Prostate gland (tissue), 2 donors: ENCODE measurements at regions not wholly inside any gene's neighbourhood (a gene's known extent, or its start where the extent isn't known, plus 50 kb on each side); places are given as distances from the start of the nearest gene placed in this dataset.

Experiments
- DNase-seq: peaks from one replicate; pipeline ENCODE4 v3.0.0-alpha.2; 2019; ENCODE audit warnings: low spot score
- H3K27ac ChIP-seq, 2 donors: fragments of 200-600 bp; sonication (generic); 2 replicates each; pipeline ENCODE4 v1.5.1; 2017 to 2019
- H3K27me3 ChIP-seq: fragments of 200-600 bp; sonication (generic); replicated peaks from 2 replicates; pipeline ENCODE4 v1.5.1; 2019; ENCODE audit not compliant: insufficient read depth
- H3K36me3 ChIP-seq, 2 donors: fragments of 200-600 bp; sonication (generic); 1 replicate in 1 of 2; 2 replicates in 1 of 2; pipeline versions ENCODE4 v1.5.1 to v1.8.1; 2017 to 2019
- H3K4me1 ChIP-seq: fragments of 200-600 bp; sonication (generic); replicated peaks from 2 replicates; pipeline ENCODE4 v1.5.1; 2019
- H3K4me3 ChIP-seq, 2 donors: fragments of 200-600 bp; sonication (generic); 2 replicates each; pipeline ENCODE4 v1.5.1; 2017 to 2019
- H3K9me3 ChIP-seq: fragments of 200-600 bp; sonication (generic); 2 replicates; pipeline ENCODE4 v1.5.1; 2017
- POLR2A ChIP-seq: fragments of 450-650 bp; IDR thresholded peaks from one replicate; pipeline ENCODE4 v1.6.1; 2016; ENCODE audit warnings: antibody characterized with exemption, mild to moderate bottlenecking
- POLR2AphosphoS5 ChIP-seq: sonication (generic); formaldehyde crosslinking; IDR thresholded peaks from one replicate; pipeline ENCODE4 v1.6.1; 2017; ENCODE audit warnings: antibody characterized with exemption
- WGBS: methylation state at CpG from one replicate; pipeline ENCODE4 v1.1.5; 2018; 5-methylcytosine and 5-hydroxymethylcytosine counted together
- intact Hi-C: fragments of 100-400 bp; cut with DNase I; formaldehyde crosslinking; loops from one replicate; pipeline ENCODE4 v1.14.2; 2022
- TF ChIP-seq, protein P1 (sequence below), 4 experiments: fragments of 200-600 bp in 2 of 4; fragments of 450-650 bp in 2 of 4; sonication (generic) in 2 of 4; IDR thresholded peaks; 1 replicate in 3 of 4; 2 replicates in 1 of 4; pipeline ENCODE4 v1.5.1; 2016 to 2019; ENCODE audit warnings: antibody characterized with exemption in 4 of 4, mild to moderate bottlenecking in 2 of 4, moderate library complexity in 2 of 4

- H3K27me3 ChIP-seq: no peaks in the 10 kb centered on the region
- H3K4me3 ChIP-seq: no peak overlapping the region
- intact Hi-C loops: no loop called here
- TF ChIP-seq, protein P1, sequence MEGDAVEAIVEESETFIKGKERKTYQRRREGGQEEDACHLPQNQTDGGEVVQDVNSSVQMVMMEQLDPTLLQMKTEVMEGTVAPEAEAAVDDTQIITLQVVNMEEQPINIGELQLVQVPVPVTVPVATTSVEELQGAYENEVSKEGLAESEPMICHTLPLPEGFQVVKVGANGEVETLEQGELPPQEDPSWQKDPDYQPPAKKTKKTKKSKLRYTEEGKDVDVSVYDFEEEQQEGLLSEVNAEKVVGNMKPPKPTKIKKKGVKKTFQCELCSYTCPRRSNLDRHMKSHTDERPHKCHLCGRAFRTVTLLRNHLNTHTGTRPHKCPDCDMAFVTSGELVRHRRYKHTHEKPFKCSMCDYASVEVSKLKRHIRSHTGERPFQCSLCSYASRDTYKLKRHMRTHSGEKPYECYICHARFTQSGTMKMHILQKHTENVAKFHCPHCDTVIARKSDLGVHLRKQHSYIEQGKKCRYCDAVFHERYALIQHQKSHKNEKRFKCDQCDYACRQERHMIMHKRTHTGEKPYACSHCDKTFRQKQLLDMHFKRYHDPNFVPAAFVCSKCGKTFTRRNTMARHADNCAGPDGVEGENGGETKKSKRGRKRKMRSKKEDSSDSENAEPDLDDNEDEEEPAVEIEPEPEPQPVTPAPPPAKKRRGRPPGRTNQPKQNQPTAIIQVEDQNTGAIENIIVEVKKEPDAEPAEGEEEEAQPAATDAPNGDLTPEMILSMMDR (IDR thresholded peaks at IDR 0.05): no peak
- TF ChIP-seq POLR2A (no peak), POLR2AphosphoS5 (no peak)
- H3K9me3 ChIP-seq: no peaks in the 10 kb centered on the region
- no peaks in the 10 kb centered on the region for H3K4me1 ChIP-seq
- no peak for DNase-seq
- no peaks in the 10 kb centered on the region for H3K36me3 ChIP-seq
- WGBS: 96% methylated on average over 1 of the region's 1 CpG
- no peak overlapping the region for H3K27ac ChIP-seq
Observed at GRCh38 chr11:30089921-30090320, 73.1 kb upstream of the KCNA4 start.

DNA sequence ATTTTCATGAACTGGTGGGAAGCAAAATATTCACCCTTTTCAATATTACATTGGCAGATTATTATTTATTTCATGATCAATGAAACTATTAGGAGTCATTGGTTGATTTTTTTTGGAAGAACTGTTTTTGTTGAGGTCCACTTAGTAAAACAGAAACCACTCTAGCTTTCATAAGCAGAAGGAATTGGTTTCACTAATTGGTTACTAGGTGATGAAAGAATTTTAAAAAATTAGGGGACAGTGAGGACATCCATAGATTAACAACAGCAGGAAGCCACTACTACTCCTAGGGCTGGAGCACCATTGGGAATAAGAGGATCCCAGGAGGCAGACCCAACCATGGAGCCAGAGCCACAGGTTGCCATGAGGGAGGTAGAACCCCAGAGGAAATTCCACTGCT lies 74.4 kb upstream of the KCNA4 start:
- H3K9me3 ChIP-seq: no peaks in the 10 kb centered on the region
- no peak overlapping the region for H3K4me3 ChIP-seq
- TF ChIP-seq, protein P1 (IDR thresholded peaks at IDR 0.05): no peak
- TF ChIP-seq POLR2A: no peak
- TF ChIP-seq POLR2AphosphoS5: no peak
- H3K27me3 ChIP-seq: no peaks in the 10 kb centered on the region
- no peaks in the 10 kb centered on the region for H3K4me1 ChIP-seq
- H3K27ac ChIP-seq: no peak overlapping the region
- H3K36me3 ChIP-seq: no peaks in the 10 kb centered on the region
- no peak for DNase-seq
- intact Hi-C loops: no loop called here

DNA sequence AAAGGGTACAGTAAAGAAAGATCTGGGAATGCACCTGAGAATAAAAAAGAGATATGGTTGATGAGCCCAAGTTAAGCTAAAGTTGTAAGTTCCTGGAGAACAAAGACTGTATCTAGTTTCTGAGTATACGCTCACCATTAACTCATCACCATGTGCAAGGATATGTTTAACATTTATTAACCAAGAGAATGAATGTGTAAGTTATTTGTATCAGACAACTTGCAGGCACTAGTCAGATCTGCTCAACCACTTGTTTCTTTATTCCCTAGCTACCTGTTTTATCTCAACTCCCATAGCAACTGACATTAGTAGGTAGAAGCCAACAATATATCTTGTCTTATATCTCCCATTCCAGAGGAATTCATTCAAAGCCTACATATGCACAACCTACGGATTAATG lies 74.9 kb upstream of the KCNA4 start:
- no peaks in the 10 kb centered on the region for H3K27me3 ChIP-seq
- no peaks in the 10 kb centered on the region for H3K9me3 ChIP-seq
- H3K4me1 ChIP-seq: no peaks in the 10 kb centered on the region
- no peaks in the 10 kb centered on the region for H3K36me3 ChIP-seq
- no peak overlapping the region for H3K4me3 ChIP-seq
- no peak overlapping the region for H3K27ac ChIP-seq
- 60% methylated on average over 2 of the region's 2 CpGs for WGBS
- DNase-seq: no peak
- intact Hi-C loops: no loop called here
- TF ChIP-seq, protein P1 (IDR thresholded peaks at IDR 0.05): no peak
- TF ChIP-seq POLR2A (no peak), POLR2AphosphoS5 (no peak)

- H3K27ac ChIP-seq: no peak overlapping the region
- no peak for TF ChIP-seq POLR2A
- TF ChIP-seq, protein P1 (IDR thresholded peaks at IDR 0.05): no peak
- TF ChIP-seq POLR2AphosphoS5: no peak
- no peaks in the 10 kb centered on the region for H3K9me3 ChIP-seq
- H3K4me3 ChIP-seq: no peak overlapping the region
- H3K27me3 ChIP-seq: no peaks in the 10 kb centered on the region
- H3K4me1 ChIP-seq: no peaks in the 10 kb centered on the region
- no peaks in the 10 kb centered on the region for H3K36me3 ChIP-seq
- intact Hi-C loops: no loop called here
- DNase-seq: no peak
Observed at GRCh38 chr11:30092518-30092917, 75.7 kb upstream of the KCNA4 start.

DNA sequence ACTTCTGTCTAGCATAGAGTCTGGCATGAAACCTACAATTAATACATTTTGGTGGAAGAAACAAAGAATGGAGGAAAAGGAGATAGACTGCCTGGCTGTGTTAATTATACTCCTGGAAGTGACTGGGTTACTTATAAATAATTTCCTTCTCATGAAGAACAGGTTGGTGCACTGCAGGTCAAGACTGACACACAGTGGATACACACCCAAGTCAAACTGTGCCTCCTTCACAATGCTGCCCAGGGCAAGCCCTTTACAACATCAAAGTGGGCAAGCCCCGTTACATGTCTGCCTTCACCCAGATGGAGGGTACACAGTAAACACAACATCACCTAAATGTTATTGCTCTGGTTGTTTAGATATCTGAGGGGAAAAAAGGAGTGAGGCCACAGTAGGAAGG lies 83.7 kb upstream of the KCNA4 start:
- TF ChIP-seq POLR2AphosphoS5: no peak
- no peak for TF ChIP-seq POLR2A
- TF ChIP-seq, protein P1 (IDR thresholded peaks at IDR 0.05): no peak
- intact Hi-C loops: no loop called here
- DNase-seq: no peak
- no peaks in the 10 kb centered on the region for H3K27me3 ChIP-seq
- H3K9me3 ChIP-seq: no peaks in the 10 kb centered on the region
- H3K36me3 ChIP-seq: no peaks in the 10 kb centered on the region
- WGBS: 61% methylated on average over 1 of the region's 1 CpG
- no peak overlapping the region for H3K27ac ChIP-seq
- H3K4me1 ChIP-seq: no peaks in the 10 kb centered on the region
- H3K4me3 ChIP-seq: no peak overlapping the region
